ENCODE measurements at regions not wholly inside any gene's neighbourhood (a gene's known extent, or its start where the extent isn't known, plus 50 kb on each side); places are given as distances from the start of the nearest gene placed in this dataset.

GRCh38 chr6:119604124-119604523 is 254.6 kb upstream of the MAN1A1 start:
- TF ChIP-seq TEAD4 (IDR thresholded peaks at IDR 0.05; ENCODE audit: low read depth, low read length) (no peak), RAD21 (IDR thresholded peaks at IDR 0.05 in 1 of 2, conservative IDR thresholded peaks at IDR 0.05 in 1 of 2; ENCODE audit: low read depth in 2 of 2, low read length in 2 of 2) (no peak), SRF (IDR thresholded peaks at IDR 0.05; ENCODE audit: low read depth, low read length) (no peak), CTCF (IDR thresholded peaks at IDR 0.05; ENCODE audit: control extremely low read depth in 1 of 3, insufficient read depth in 1 of 3, low read depth in 1 of 3, low read length in 3 of 3) (no peak), JUN (IDR thresholded peaks at IDR 0.05; ENCODE audit: low read depth, low read length) (no peak), BCL11A (IDR thresholded peaks at IDR 0.05; ENCODE audit: low read depth in 2 of 2, low read length in 2 of 2) (no peak), ZNF274 (IDR thresholded peaks at IDR 0.05; ENCODE audit: borderline replicate concordance, extremely low read depth, low read length) (no peak), RFX5 (IDR thresholded peaks at IDR 0.05; ENCODE audit: borderline replicate concordance, low read depth, low read length) (no peak), SIN3A (conservative IDR thresholded peaks at IDR 0.05 in 1 of 2, IDR thresholded peaks at IDR 0.05 in 1 of 2; ENCODE audit: low read depth in 1 of 2, low read length in 2 of 2) (no peak), TAF1 (IDR thresholded peaks at IDR 0.05; ENCODE audit: low read depth, low read length) (no peak), EZH2 (IDR thresholded peaks at IDR 0.05; ENCODE audit: low read depth, low read length, severe bottlenecking) (no peak), TCF12 (IDR thresholded peaks at IDR 0.05; ENCODE audit: low read depth, low read length) (no peak), POLR2A (IDR thresholded peaks at IDR 0.05; ENCODE audit: control extremely low read depth in 1 of 2, low read depth in 2 of 2, low read length in 2 of 2) (no peak)
- TF ChIP-seq, protein P1, sequence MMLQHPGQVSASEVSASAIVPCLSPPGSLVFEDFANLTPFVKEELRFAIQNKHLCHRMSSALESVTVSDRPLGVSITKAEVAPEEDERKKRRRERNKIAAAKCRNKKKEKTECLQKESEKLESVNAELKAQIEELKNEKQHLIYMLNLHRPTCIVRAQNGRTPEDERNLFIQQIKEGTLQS (IDR thresholded peaks at IDR 0.05; ENCODE audit: insufficient read depth, low read depth, low read length) = no peak
